Right atrium auricular region (tissue), 2 donors: ENCODE measurements at regions not wholly inside any gene's neighbourhood (a gene's known extent, or its start where the extent isn't known, plus 50 kb on each side); places are given as distances from the start of the nearest gene placed in this dataset.
"Not testable (repeated sequence)": the region's sequence is repeated elsewhere in the genome, so short reads cannot be mapped to it uniquely, and the experiment has no call there.

ENCODE experiments used
- DNase-seq: peaks from one replicate; pipeline ENCODE4 v3.0.0-alpha.2; 2019; ENCODE audit warnings: low spot score
- H3K27ac ChIP-seq, 2 donors: fragments of 200-600 bp; sonication (generic); 1 replicate in 1 of 2; 2 replicates in 1 of 2; pipeline ENCODE4 v1.5.1; 2016 to 2019
- H3K27me3 ChIP-seq, 2 donors: fragments of 200-600 bp; sonication (generic); one replicate each; pipeline versions ENCODE4 v1.5.1 to v1.6.0; 2017 to 2019
- H3K36me3 ChIP-seq: fragments of 200-600 bp; sonication (generic); one replicate; pipeline ENCODE4 v1.5.1; 2016
- H3K4me1 ChIP-seq, 2 donors: fragments of 200-600 bp; sonication (generic); one replicate each; pipeline versions ENCODE4 v1.5.1 to v1.6.0; 2017 to 2019
- H3K4me3 ChIP-seq, 2 donors: fragments of 200-600 bp; sonication (generic); 1 replicate in 1 of 2; 2 replicates in 1 of 2; pipeline ENCODE4 v1.5.1; 2017 to 2019; ENCODE audit warnings: mild to moderate bottlenecking in 1 of 2, moderate library complexity in 1 of 2
- H3K9me3 ChIP-seq, 2 donors: fragments of 200-600 bp; sonication (generic); one replicate each; pipeline ENCODE4 v1.5.1; 2019
- CTCF ChIP-seq, 2 donors: fragments of 200-600 bp; sonication (generic); IDR thresholded peaks; one replicate each; pipeline ENCODE4 v1.5.1; 2019; ENCODE audit warnings: antibody characterized with exemption in 2 of 2

- Histone ChIP-seq H3K9me3 (no peaks in the 10 kb centered on the region), H3K4me1 (no peaks in the 10 kb centered on the region), H3K27me3 (no peaks in the 10 kb centered on the region), H3K4me3 (no peak overlapping the region), H3K27ac (no peak overlapping the region), H3K36me3 (no peaks in the 10 kb centered on the region)
- no peak for TF ChIP-seq CTCF (IDR thresholded peaks at IDR 0.05)
- no peak for DNase-seq
These were observed 84.5 kb upstream of the LRFN2 start for GRCh38 chr6:40671694-40672050.

GRCh38 chr6:40671001-40671693, 84.0 kb upstream of the LRFN2 start:
- no peak overlapping the region for H3K4me3 ChIP-seq
- no peaks in the 10 kb centered on the region for H3K27me3 ChIP-seq
- no peaks in the 10 kb centered on the region for H3K9me3 ChIP-seq
- no peak for TF ChIP-seq CTCF (IDR thresholded peaks at IDR 0.05)
- DNase-seq: no peak
- H3K36me3 ChIP-seq: no peaks in the 10 kb centered on the region
- no peaks in the 10 kb centered on the region for H3K4me1 ChIP-seq
- no peak overlapping the region for H3K27ac ChIP-seq

- Histone ChIP-seq H3K4me3 (no peak overlapping the region), H3K27me3 (no peaks in the 10 kb centered on the region), H3K36me3 (no peaks in the 10 kb centered on the region), H3K4me1 (no peaks in the 10 kb centered on the region), H3K9me3 (peaks cover 0 to 12% of the 10 kb centered on the region in 2 donors), H3K27ac (no peak overlapping the region)
- DNase-seq: no peak
- TF ChIP-seq CTCF (IDR thresholded peaks at IDR 0.05): no peak
These were observed 82.2 kb upstream of the LRFN2 start for GRCh38 chr6:40669343-40669742.

- H3K9me3 ChIP-seq: peaks cover 0 to 19% of the 10 kb centered on the region in 2 donors
- DNase-seq: no peak
- no peak overlapping the region for H3K4me3 ChIP-seq
- no peak for TF ChIP-seq CTCF (IDR thresholded peaks at IDR 0.05)
- H3K4me1 ChIP-seq: no peaks in the 10 kb centered on the region
- H3K27ac ChIP-seq: no peak overlapping the region
- H3K27me3 ChIP-seq: no peaks in the 10 kb centered on the region
- no peaks in the 10 kb centered on the region for H3K36me3 ChIP-seq
These were observed 81.0 kb upstream of the LRFN2 start for GRCh38 chr6:40668203-40668602.

GRCh38 chr6:40666530-40666929, 79.4 kb upstream of the LRFN2 start:
- H3K4me1 ChIP-seq: no peaks in the 10 kb centered on the region
- DNase-seq: no peak
- H3K36me3 ChIP-seq: no peaks in the 10 kb centered on the region
- TF ChIP-seq CTCF (IDR thresholded peaks at IDR 0.05): no peak
- no peaks in the 10 kb centered on the region for H3K27me3 ChIP-seq
- no peak overlapping the region for H3K4me3 ChIP-seq
- no peak overlapping the region for H3K27ac ChIP-seq
- H3K9me3 ChIP-seq: peaks cover 0 to 19% of the 10 kb centered on the region in 2 donors

- Histone ChIP-seq H3K9me3 (peaks cover 0 to 19% of the 10 kb centered on the region in 2 donors), H3K4me3 (no peak overlapping the region), H3K36me3 (no peaks in the 10 kb centered on the region), H3K27ac (no peak overlapping the region), H3K27me3 (no peaks in the 10 kb centered on the region), H3K4me1 (no peaks in the 10 kb centered on the region)
- no peak for DNase-seq
- TF ChIP-seq CTCF (IDR thresholded peaks at IDR 0.05): no peak
These were observed 74.6 kb upstream of the LRFN2 start for GRCh38 chr6:40661726-40662125.

GRCh38 chr6:40656772-40657171, 69.6 kb upstream of the LRFN2 start:
- not testable (repeated sequence) for H3K27me3 ChIP-seq, H3K27ac ChIP-seq, DNase-seq, H3K4me1 ChIP-seq, H3K4me3 ChIP-seq, H3K9me3 ChIP-seq, H3K36me3 ChIP-seq
